ENCODE measurements at regions not wholly inside any gene's neighbourhood (a gene's known extent, or its start where the extent isn't known, plus 50 kb on each side); places are given as distances from the start of the nearest gene placed in this dataset.

DNA sequence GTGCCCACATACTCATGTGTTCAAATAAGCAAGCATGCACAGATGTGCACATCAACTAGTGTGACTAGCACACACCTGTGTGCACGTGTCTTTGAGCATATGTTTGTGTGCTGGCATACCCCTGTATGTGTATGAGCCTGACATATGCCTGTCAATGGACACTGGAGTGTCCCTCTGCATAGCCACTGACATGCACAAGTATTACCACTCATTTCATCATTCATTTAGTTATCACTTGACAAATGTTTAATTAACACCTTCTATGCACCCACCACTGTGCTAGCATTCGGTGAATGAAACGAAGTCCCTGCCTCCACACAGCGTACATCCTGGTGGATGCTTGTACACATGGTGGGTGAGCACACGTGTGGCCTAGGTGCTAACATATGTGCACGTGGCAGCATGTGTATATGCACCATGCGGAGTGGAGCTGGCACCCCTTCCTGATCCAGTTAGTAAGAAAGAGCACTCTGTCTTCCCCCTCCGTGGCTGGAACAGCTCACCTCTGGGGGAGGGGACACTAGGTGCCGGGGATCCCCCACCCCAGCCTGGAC lies 112.0 kb downstream of the CHST1 start:
- intact Hi-C loops (cut with DNase I, micrococcal nuclease), result no loop called here
- Mint-ChIP-seq H3K4me1 (no peaks in the 10 kb centered on the region), H3K27me3 (peaks cover 2% of the 10 kb centered on the region), H3K9me3 (ENCODE audit: low read depth) (no peaks in the 10 kb centered on the region), H3K4me3 (no peak overlapping the region), H3K36me3 (ENCODE audit: low read depth) (no peaks in the 10 kb centered on the region), H3K27ac (no peak overlapping the region)
- POLR2A ChIA-PET, result no interaction called here
- no peak for ATAC-seq
- DNase-seq, result no peak
- CTCF ChIA-PET, result no interaction called here

DNA sequence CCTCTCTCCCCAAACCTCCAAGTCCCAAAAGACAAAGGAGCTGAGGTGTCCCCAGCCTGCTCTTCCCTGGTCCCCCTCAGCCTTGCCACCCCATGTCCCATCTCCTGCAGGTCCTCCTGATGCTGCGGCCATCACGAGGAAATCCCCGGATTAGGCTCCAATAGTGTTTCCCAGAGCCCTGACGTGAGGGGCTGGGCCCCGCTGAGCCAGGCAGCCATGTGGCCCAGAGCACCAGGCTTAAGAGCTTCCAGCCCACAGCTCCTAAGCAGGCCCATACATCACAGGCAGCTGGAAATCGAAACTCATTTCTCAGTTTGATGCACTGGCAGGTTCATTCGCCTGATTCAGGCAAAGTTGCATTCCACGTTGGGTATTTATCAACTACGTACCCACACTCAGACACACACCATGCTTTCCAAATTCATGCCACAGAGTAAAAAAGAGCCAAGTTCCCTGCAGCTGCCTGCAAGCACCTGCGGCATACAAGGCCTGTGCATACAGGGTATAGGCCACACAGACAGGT lies 114.2 kb downstream of the CHST1 start:
- ATAC-seq (no peak), DNase-seq (no peak)
- POLR2A ChIA-PET, result interaction anchor here (0.6 kb wide), 1 partner anchor 622 kb away, joined by 6 read pairs; no protein-coding TSS in a partner anchor
- Mint-ChIP-seq H3K36me3 (ENCODE audit: low read depth) (no peaks in the 10 kb centered on the region), H3K27ac (no peak overlapping the region), H3K27me3 (peaks cover 2% of the 10 kb centered on the region), H3K4me3 (no peak overlapping the region), H3K9me3 (ENCODE audit: low read depth) (no peaks in the 10 kb centered on the region), H3K4me1 (no peaks in the 10 kb centered on the region)
- intact Hi-C loops (cut with DNase I, micrococcal nuclease), result no loop called here
- CTCF ChIA-PET, result no interaction called here

DNA sequence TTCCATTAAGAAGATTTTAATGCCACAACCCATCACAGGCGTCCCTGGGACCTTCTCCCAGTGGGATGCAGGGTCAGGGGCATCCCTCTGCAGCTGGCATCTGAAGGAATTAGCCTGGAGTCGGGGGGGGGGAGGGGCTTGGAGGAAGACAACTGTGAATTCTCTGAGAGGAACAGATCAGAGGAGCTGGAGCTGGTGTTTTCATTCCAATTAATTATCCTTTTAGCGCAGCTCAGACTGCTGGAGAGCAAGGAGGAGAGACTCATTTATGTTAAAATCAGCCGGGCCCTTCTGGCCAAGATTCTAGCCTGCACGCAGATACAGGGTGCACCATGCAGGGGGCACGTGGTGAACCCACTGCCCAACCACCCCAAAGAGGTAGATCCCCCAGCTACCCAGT lies 116.2 kb downstream of the CHST1 start:
- ATAC-seq, result no peak
- POLR2A ChIA-PET, result no interaction called here
- no peak for DNase-seq
- Mint-ChIP-seq H3K9me3 (ENCODE audit: low read depth) (no peaks in the 10 kb centered on the region), H3K27ac (no peak overlapping the region), H3K4me3 (no peak overlapping the region), H3K27me3 (no peaks in the 10 kb centered on the region), H3K4me1 (no peaks in the 10 kb centered on the region), H3K36me3 (ENCODE audit: low read depth) (no peaks in the 10 kb centered on the region)
- CTCF ChIA-PET, result no interaction called here
- intact Hi-C loops (cut with DNase I, micrococcal nuclease), result no loop called here

DNA sequence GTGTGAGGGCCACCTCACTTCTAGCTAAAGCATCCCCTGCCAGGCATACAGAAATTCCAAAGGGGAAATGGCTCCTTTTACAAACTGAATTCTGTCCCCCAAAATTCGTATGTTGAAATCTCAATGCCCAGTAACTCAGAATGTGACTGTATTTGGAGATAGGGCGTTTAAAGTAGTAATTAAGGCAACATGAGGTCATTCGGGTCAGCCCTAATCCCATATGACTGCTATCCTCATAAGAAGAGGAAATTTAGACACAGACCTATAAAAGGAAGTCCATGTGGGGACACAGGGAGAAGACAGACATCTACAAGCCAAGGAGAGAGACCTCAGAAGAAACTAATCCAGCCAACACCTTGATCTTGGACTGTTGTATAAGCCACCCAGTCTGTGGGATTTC lies 119.1 kb downstream of the CHST1 start:
- Mint-ChIP-seq H3K4me3 (no peak overlapping the region), H3K27ac (no peak overlapping the region), H3K27me3 (peaks cover 7% of the 10 kb centered on the region), H3K4me1 (no peaks in the 10 kb centered on the region), H3K36me3 (ENCODE audit: low read depth) (no peaks in the 10 kb centered on the region), H3K9me3 (ENCODE audit: low read depth) (no peaks in the 10 kb centered on the region)
- ChIA-PET POLR2A (no interaction called here), CTCF (no interaction called here)
- intact Hi-C loops (cut with DNase I, micrococcal nuclease), result no loop called here
- no peak for DNase-seq
- no peak for ATAC-seq

DNA sequence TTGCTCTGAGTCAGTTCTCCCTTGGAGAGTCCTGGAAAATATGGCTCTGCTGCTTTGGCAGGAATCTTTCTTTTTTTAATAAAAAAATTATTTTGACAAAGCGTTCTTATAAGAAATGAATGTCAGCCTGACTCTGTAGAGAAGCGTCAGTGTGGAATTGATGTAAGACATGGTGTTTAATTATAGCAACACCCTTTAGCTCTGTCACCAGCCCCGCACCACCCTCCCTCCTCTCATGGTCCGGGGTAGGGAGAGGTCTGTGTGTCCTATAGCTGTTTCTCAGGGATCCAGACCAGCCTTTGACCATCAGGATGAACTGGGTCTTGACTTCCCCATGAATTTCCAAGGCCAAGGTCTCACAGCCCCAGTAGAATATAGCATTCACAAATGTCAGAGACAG lies 120.6 kb downstream of the CHST1 start:
- no peaks in the 10 kb centered on the region for H3K9me3 Mint-ChIP-seq (ENCODE audit: low read depth)
- ATAC-seq, result no peak
- DNase-seq, result no peak
- ChIA-PET CTCF (no interaction called here), POLR2A (interaction anchor here (0.7 kb wide), 1 partner anchor 277 kb away, joined by 5 read pairs; no protein-coding TSS in a partner anchor)
- H3K27me3 Mint-ChIP-seq, result peaks cover 7% of the 10 kb centered on the region
- no peak overlapping the region for H3K27ac Mint-ChIP-seq
- H3K36me3 Mint-ChIP-seq (ENCODE audit: low read depth), result no peaks in the 10 kb centered on the region
- intact Hi-C loops (cut with DNase I, micrococcal nuclease), result no loop called here
- no peak overlapping the region for H3K4me3 Mint-ChIP-seq
- no peaks in the 10 kb centered on the region for H3K4me1 Mint-ChIP-seq

DNA sequence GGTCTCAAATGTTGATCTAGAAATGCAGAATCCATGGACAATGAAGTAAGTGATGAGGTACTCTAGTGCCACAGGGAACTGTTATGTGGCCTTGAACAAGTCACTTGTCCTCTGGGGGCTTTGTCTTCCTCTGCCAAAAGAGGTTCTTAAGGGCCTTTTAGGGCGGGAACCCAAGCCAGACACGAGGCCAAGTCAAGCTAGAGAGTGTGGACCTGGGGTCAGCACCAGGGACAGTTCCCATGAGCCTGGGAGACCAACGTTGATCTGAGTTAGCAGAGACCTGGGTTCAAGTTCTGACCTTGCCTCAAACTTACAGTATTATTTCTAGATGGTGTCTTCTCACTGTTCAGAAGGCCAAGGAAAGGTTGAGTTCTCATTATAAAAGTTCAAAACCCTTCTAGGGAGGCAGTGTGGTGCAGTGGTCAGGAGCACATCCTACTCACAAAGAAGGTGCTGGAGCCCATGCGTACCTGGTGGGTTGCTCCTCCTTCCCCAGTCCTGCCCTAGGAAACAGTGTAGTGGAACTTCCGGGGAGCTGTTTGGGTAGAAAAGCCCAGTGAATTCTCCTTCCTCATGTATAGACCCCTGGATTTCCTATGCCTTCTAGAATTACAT lies 121.5 kb downstream of the CHST1 start:
- Mint-ChIP-seq H3K9me3 (ENCODE audit: low read depth) (no peaks in the 10 kb centered on the region), H3K4me1 (no peaks in the 10 kb centered on the region), H3K36me3 (ENCODE audit: low read depth) (no peaks in the 10 kb centered on the region), H3K4me3 (no peak overlapping the region), H3K27ac (no peak overlapping the region), H3K27me3 (peaks cover 7% of the 10 kb centered on the region)
- intact Hi-C loops (cut with DNase I, micrococcal nuclease), result no loop called here
- DNase-seq (peak; percentile 43), ATAC-seq (no peak)
- ChIA-PET POLR2A (no interaction called here), CTCF (no interaction called here)

DNA sequence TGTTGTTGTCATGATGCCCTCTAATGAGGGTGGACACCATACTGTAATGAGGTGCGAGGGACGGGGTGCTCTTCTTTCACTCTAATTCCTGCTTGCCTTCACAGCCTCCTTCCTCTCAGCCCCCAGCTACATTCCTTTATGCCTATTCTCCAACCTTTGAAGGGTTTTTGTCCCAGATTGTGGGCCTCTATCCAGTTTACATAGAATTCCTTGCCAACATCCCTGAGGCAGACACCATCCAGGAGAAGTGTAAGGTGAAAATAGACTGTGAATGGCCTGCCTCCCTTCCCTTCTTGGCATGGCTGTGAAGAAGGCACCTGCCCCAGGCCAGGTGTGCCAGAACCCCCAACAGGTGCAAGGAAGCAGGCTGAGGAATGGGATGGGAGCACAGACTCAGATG lies 122.3 kb downstream of the CHST1 start:
- Mint-ChIP-seq H3K9me3 (ENCODE audit: low read depth) (no peaks in the 10 kb centered on the region), H3K4me3 (no peak overlapping the region), H3K27ac (no peak overlapping the region), H3K36me3 (ENCODE audit: low read depth) (no peaks in the 10 kb centered on the region), H3K27me3 (peaks cover 7% of the 10 kb centered on the region), H3K4me1 (no peaks in the 10 kb centered on the region)
- ATAC-seq, result no peak
- intact Hi-C loops (cut with DNase I, micrococcal nuclease), result no loop called here
- POLR2A ChIA-PET, result no interaction called here
- DNase-seq, result no peak
- CTCF ChIA-PET, result no interaction called here

DNA sequence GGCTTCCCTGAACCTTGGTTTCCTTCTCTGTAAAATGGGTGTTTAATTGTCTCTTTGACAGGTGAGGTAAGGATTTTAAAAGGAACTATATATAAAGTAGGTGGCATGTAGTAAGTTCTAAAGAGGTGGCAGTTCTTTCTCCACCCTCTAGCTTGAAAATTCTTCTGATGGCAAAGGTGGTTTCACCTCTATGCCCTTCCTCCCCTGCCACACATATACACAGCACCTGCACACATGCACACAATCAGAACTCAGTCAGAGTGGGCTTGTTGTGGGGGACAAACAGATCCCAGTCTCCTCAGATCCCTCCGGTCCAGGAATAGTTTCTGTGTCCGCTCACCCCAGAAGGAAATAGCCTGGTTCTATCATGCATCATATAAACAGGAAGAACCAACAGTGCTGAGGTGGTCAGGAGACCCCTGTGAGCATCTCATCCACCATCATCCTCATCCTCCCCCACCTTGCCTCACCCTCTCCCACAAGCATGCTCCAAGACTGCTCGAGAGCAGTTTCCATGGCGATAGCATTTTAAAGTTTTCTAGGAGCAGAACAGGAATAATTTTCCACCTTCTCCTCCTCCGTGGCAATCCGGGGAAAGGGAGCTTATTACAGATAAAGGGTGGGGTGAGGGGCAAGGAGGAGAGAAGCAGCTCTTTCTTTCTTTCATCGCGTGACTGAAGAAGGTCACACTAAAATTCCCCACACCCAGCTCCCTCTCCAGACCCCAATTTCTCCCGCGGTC lies 123.6 kb downstream of the CHST1 start:
- Mint-ChIP-seq H3K27ac (no peak overlapping the region), H3K9me3 (ENCODE audit: low read depth) (no peaks in the 10 kb centered on the region), H3K36me3 (ENCODE audit: low read depth) (no peaks in the 10 kb centered on the region), H3K4me3 (no peak overlapping the region), H3K4me1 (no peaks in the 10 kb centered on the region), H3K27me3 (peaks cover 7% of the 10 kb centered on the region)
- DNase-seq, result no peak
- CTCF ChIA-PET, result no interaction called here
- no peak for ATAC-seq
- POLR2A ChIA-PET, result no interaction called here
- intact Hi-C loops (cut with DNase I, micrococcal nuclease), result no loop called here

DNA sequence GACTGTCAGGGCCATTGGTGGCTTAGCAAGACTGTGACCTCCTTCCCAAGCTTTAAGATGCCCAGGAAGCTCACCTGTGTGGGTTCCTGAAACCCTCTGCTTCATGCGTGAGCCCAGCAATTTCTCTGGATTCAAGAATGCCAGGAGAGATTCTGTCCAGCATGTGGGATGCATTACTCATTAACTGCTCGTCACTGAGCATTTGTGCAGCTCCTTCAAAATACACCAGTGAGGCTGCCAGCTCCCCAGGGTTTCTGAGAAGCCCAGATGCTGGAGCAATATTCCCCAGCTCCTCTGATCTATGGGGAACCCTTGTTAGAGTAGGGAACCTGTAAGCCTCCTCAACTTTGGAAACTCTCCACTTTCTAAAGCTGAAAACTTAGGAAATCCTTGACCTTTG lies 126.5 kb downstream of the CHST1 start:
- H3K27me3 Mint-ChIP-seq, result peaks cover 9% of the 10 kb centered on the region
- no peaks in the 10 kb centered on the region for H3K9me3 Mint-ChIP-seq (ENCODE audit: low read depth)
- POLR2A ChIA-PET, result no interaction called here
- H3K4me1 Mint-ChIP-seq, result no peaks in the 10 kb centered on the region
- no peak overlapping the region for H3K27ac Mint-ChIP-seq
- CTCF ChIA-PET, result interaction anchor here (0.7 to 1.1 kb wide), 3 partner anchors 66 to 233 kb away, joined by 3 read pairs; no protein-coding TSS in a partner anchor
- intact Hi-C loops (cut with DNase I, micrococcal nuclease), result no loop called here
- H3K4me3 Mint-ChIP-seq, result no peak overlapping the region
- no peaks in the 10 kb centered on the region for H3K36me3 Mint-ChIP-seq (ENCODE audit: low read depth)
- DNase-seq (no peak), ATAC-seq (no peak)

DNA sequence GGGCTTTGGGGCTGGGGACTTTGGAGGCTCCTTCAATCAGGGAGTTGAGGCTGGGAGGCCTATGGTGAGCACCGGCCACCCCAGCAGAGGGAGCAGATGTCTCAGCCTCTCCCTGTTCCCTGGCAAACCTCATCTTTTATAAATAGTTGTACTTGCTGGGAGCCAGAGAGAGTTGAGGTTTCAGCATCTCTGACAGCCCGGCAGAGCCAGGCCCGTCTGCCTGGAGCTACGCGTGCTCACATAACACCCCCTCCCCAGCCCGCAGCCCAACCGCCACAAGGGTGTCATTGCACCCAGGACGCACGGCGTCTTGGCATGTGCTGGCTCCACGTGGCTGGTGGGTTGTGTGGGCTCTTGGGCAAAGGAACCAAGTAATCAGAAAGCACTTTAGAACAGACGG lies 127.1 kb downstream of the CHST1 start:
- H3K36me3 Mint-ChIP-seq (ENCODE audit: low read depth), result no peaks in the 10 kb centered on the region
- ATAC-seq (no peak), DNase-seq (no peak)
- H3K27me3 Mint-ChIP-seq, result peaks cover 9% of the 10 kb centered on the region
- H3K4me1 Mint-ChIP-seq, result no peaks in the 10 kb centered on the region
- intact Hi-C loops (cut with DNase I, micrococcal nuclease), result no loop called here
- no peaks in the 10 kb centered on the region for H3K9me3 Mint-ChIP-seq (ENCODE audit: low read depth)
- ChIA-PET CTCF (interaction anchor here (0.7 to 1.1 kb wide), 3 partner anchors 66 to 234 kb away, joined by 3 read pairs; no protein-coding TSS in a partner anchor), POLR2A (no interaction called here)
- no peak overlapping the region for H3K4me3 Mint-ChIP-seq
- H3K27ac Mint-ChIP-seq, result no peak overlapping the region

DNA sequence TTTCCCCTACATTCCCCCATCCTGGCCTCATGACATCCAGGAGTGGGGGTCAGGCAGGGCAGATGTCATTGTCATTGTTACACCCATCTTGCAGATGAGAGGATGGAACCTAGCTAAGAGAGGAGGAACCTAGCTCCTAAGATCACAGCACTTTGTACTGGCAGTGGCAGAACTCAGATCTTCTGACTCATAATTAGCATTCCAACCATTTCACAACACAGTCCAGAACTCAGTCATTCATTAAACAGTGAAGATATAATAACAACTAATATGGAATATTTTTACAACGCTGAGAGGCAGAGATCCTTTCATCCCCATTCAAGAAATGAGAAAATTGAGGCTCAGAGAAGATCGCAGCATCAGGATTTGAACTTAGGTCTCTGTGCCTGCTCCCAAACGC lies 127.8 kb downstream of the CHST1 start:
- DNase-seq, result no peak
- intact Hi-C loops (cut with DNase I, micrococcal nuclease), result no loop called here
- POLR2A ChIA-PET, result no interaction called here
- Mint-ChIP-seq H3K27me3 (peaks cover 4% of the 10 kb centered on the region), H3K27ac (no peak overlapping the region), H3K9me3 (ENCODE audit: low read depth) (no peaks in the 10 kb centered on the region), H3K36me3 (ENCODE audit: low read depth) (no peaks in the 10 kb centered on the region), H3K4me3 (no peak overlapping the region), H3K4me1 (no peaks in the 10 kb centered on the region)
- no peak for ATAC-seq
- CTCF ChIA-PET, result no interaction called here

DNA sequence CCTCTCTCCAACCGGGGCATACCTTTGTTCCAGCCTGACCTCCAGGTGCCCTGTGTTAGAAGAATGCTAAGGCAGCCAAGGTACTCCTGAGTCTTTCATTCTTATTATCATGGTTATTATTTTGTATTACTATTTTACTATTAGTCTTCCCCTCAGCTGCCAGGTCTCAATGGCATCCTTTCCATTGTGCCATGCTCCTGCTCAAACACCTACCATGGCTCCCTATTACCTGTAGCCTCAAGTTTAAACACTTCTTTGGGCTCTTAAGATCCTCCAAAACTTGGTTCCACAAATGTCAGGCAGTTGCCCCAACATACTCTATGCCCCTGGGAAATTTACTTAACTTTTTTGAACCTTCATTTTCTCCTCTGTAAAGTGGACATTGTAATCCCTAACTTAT lies 130.4 kb downstream of the CHST1 start:
- intact Hi-C loops (cut with DNase I, micrococcal nuclease), result no loop called here
- H3K27me3 Mint-ChIP-seq, result peaks cover 5% of the 10 kb centered on the region
- ATAC-seq (no peak), DNase-seq (no peak)
- H3K4me3 Mint-ChIP-seq, result no peak overlapping the region
- no peaks in the 10 kb centered on the region for H3K4me1 Mint-ChIP-seq
- H3K27ac Mint-ChIP-seq, result no peak overlapping the region
- ChIA-PET POLR2A (no interaction called here), CTCF (interaction anchor here (0.6 kb wide), 1 partner anchor 122 kb away, joined by 3 read pairs; no protein-coding TSS in a partner anchor)
- no peaks in the 10 kb centered on the region for H3K9me3 Mint-ChIP-seq (ENCODE audit: low read depth)
- no peaks in the 10 kb centered on the region for H3K36me3 Mint-ChIP-seq (ENCODE audit: low read depth)
